Activated CD4-positive, alpha-beta T cell treated with anti-CD3 and anti-CD28 coated beads, Interleukin-2, amount 10 ng/mL, durations not matched to agents 7 days and 5 days (primary cell): ENCODE measurements at regions not wholly inside any gene's neighbourhood (a gene's known extent, or its start where the extent isn't known, plus 50 kb on each side); places are given as distances from the start of the nearest gene placed in this dataset.
"Not testable (repeated sequence)": the region's sequence is repeated elsewhere in the genome, so short reads cannot be mapped to it uniquely, and the experiment has no call there.

ENCODE experiments used
- CTCF ChIA-PET: fragments of 350-600 bp; sonication (Branson Sonifier 250); formaldehyde crosslinking; loops from one replicate; lab custom pipeline; 2021; ENCODE audit warnings: antibody characterized with exemption; lab: Charles Lee
- POLR2A ChIA-PET: fragments of 350-600 bp; sonication (Branson Sonifier 250); formaldehyde crosslinking; loops from one replicate; lab custom pipeline; 2021; ENCODE audit warnings: antibody characterized with exemption; lab: Charles Lee
- DNase-seq: peaks from one replicate; pipeline ENCODE4 v3.0.0-alpha.2; 2020
- H3K27ac Mint-ChIP-seq: one replicate; pipeline ENCODE4 v1.8.0; 2021; ENCODE audit warnings: mild to moderate bottlenecking, moderate library complexity, mixed read lengths
- H3K27me3 Mint-ChIP-seq: one replicate; pipeline ENCODE4 v1.8.0; 2021; ENCODE audit warnings: mixed read lengths
- H3K36me3 Mint-ChIP-seq: one replicate; pipeline ENCODE4 v1.8.0; 2021; ENCODE audit warnings: low read depth, mixed read lengths
- H3K4me1 Mint-ChIP-seq: one replicate; pipeline ENCODE4 v1.8.0; 2021; ENCODE audit warnings: mixed read lengths
- H3K4me3 Mint-ChIP-seq: one replicate; pipeline ENCODE4 v1.8.0; 2021; ENCODE audit warnings: mild to moderate bottlenecking, moderate library complexity, mixed read lengths
- H3K9me3 Mint-ChIP-seq: one replicate; pipeline ENCODE4 v1.8.0; 2021; ENCODE audit warnings: mixed read lengths

- Mint-ChIP-seq H3K27me3 (no peaks in the 10 kb centered on the region), H3K9me3 (no peaks in the 10 kb centered on the region), H3K4me3 (no peak overlapping the region), H3K36me3 (no peaks in the 10 kb centered on the region), H3K4me1 (no peaks in the 10 kb centered on the region), H3K27ac (no peak overlapping the region)
- ChIA-PET CTCF (no interaction called here), POLR2A (no interaction called here)
- no peak for DNase-seq
These were observed 720.5 kb downstream of the MAFB start for GRCh38 chr20:39968495-39968894.

- no peak for DNase-seq
- H3K4me3 Mint-ChIP-seq: no peak overlapping the region
- no peaks in the 10 kb centered on the region for H3K9me3 Mint-ChIP-seq
- ChIA-PET POLR2A (no interaction called here), CTCF (no interaction called here)
- no peaks in the 10 kb centered on the region for H3K36me3 Mint-ChIP-seq
- H3K27me3 Mint-ChIP-seq: no peaks in the 10 kb centered on the region
- no peaks in the 10 kb centered on the region for H3K4me1 Mint-ChIP-seq
- no peak overlapping the region for H3K27ac Mint-ChIP-seq
These were observed 721.2 kb downstream of the MAFB start for GRCh38 chr20:39967806-39968205.

- no peak for DNase-seq
- Mint-ChIP-seq H3K27me3 (no peaks in the 10 kb centered on the region), H3K4me3 (no peak overlapping the region), H3K27ac (no peak overlapping the region), H3K36me3 (no peaks in the 10 kb centered on the region), H3K9me3 (no peaks in the 10 kb centered on the region), H3K4me1 (no peaks in the 10 kb centered on the region)
- ChIA-PET POLR2A (no interaction called here), CTCF (interaction anchor here (0.6 kb wide), 1 partner anchor 199 kb away, joined by 3 read pairs; no protein-coding TSS in a partner anchor)
These were observed 727.3 kb downstream of the MAFB start for GRCh38 chr20:39961637-39962244.

GRCh38 chr20:39960522-39961428 is 728.3 kb downstream of the MAFB start:
- Mint-ChIP-seq H3K4me1 (no peaks in the 10 kb centered on the region), H3K27me3 (no peaks in the 10 kb centered on the region), H3K9me3 (no peaks in the 10 kb centered on the region), H3K36me3 (no peaks in the 10 kb centered on the region), H3K4me3 (no peak overlapping the region), H3K27ac (no peak overlapping the region)
- ChIA-PET POLR2A (no interaction called here), CTCF (no interaction called here)
- no peak for DNase-seq

GRCh38 chr20:39957911-39958310 is 731.1 kb downstream of the MAFB start:
- H3K4me3 Mint-ChIP-seq, CTCF ChIA-PET, DNase-seq, H3K36me3 Mint-ChIP-seq, H3K9me3 Mint-ChIP-seq, POLR2A ChIA-PET, H3K27ac Mint-ChIP-seq, H3K27me3 Mint-ChIP-seq, H3K4me1 Mint-ChIP-seq: not testable (repeated sequence)

- no peak for DNase-seq
- CTCF ChIA-PET: no interaction called here
- no peaks in the 10 kb centered on the region for H3K9me3 Mint-ChIP-seq
- no peaks in the 10 kb centered on the region for H3K36me3 Mint-ChIP-seq
- no peaks in the 10 kb centered on the region for H3K4me1 Mint-ChIP-seq
- H3K27me3 Mint-ChIP-seq: no peaks in the 10 kb centered on the region
- no peak overlapping the region for H3K4me3 Mint-ChIP-seq
- H3K27ac Mint-ChIP-seq: no peak overlapping the region
- POLR2A ChIA-PET: no interaction called here
These were observed 734.4 kb downstream of the MAFB start for GRCh38 chr20:39954621-39955020.

- DNase-seq: no peak
- no peaks in the 10 kb centered on the region for H3K36me3 Mint-ChIP-seq
- H3K27ac Mint-ChIP-seq: no peak overlapping the region
- no peaks in the 10 kb centered on the region for H3K27me3 Mint-ChIP-seq
- ChIA-PET POLR2A (no interaction called here), CTCF (no interaction called here)
- no peak overlapping the region for H3K4me3 Mint-ChIP-seq
- H3K9me3 Mint-ChIP-seq: no peaks in the 10 kb centered on the region
- H3K4me1 Mint-ChIP-seq: no peaks in the 10 kb centered on the region
These were observed 742.1 kb downstream of the MAFB start for GRCh38 chr20:39946931-39947330.

- no peaks in the 10 kb centered on the region for H3K9me3 Mint-ChIP-seq
- H3K27me3 Mint-ChIP-seq: no peaks in the 10 kb centered on the region
- H3K4me3 Mint-ChIP-seq: no peak overlapping the region
- DNase-seq: no peak
- ChIA-PET POLR2A (no interaction called here), CTCF (no interaction called here)
- no peak overlapping the region for H3K27ac Mint-ChIP-seq
- H3K36me3 Mint-ChIP-seq: no peaks in the 10 kb centered on the region
- H3K4me1 Mint-ChIP-seq: no peaks in the 10 kb centered on the region
These were observed 742.8 kb downstream of the MAFB start for GRCh38 chr20:39946053-39946810.

- Mint-ChIP-seq H3K36me3 (no peaks in the 10 kb centered on the region), H3K27ac (no peak overlapping the region), H3K27me3 (no peaks in the 10 kb centered on the region), H3K9me3 (no peaks in the 10 kb centered on the region), H3K4me3 (no peak overlapping the region), H3K4me1 (no peaks in the 10 kb centered on the region)
- DNase-seq: no peak
- ChIA-PET POLR2A (no interaction called here), CTCF (no interaction called here)
These were observed 744.2 kb downstream of the MAFB start for GRCh38 chr20:39944861-39945260.

GRCh38 chr20:39943336-39943735 is 745.7 kb downstream of the MAFB start:
- Mint-ChIP-seq H3K36me3 (no peaks in the 10 kb centered on the region), H3K4me1 (no peaks in the 10 kb centered on the region), H3K4me3 (no peak overlapping the region), H3K27ac (no peak overlapping the region), H3K27me3 (no peaks in the 10 kb centered on the region), H3K9me3 (no peaks in the 10 kb centered on the region)
- POLR2A ChIA-PET: no interaction called here
- DNase-seq: no peak
- CTCF ChIA-PET: no interaction called here

GRCh38 chr20:39941245-39941644 is 747.8 kb downstream of the MAFB start:
- POLR2A ChIA-PET: no interaction called here
- H3K27me3 Mint-ChIP-seq: no peaks in the 10 kb centered on the region

GRCh38 chr20:39939241-39939865 is 749.7 kb downstream of the MAFB start:
- H3K4me3 Mint-ChIP-seq: no peak overlapping the region
- H3K27ac Mint-ChIP-seq: no peak overlapping the region
- no peaks in the 10 kb centered on the region for H3K9me3 Mint-ChIP-seq
- ChIA-PET POLR2A (no interaction called here), CTCF (no interaction called here)
- H3K27me3 Mint-ChIP-seq: no peaks in the 10 kb centered on the region
- no peaks in the 10 kb centered on the region for H3K4me1 Mint-ChIP-seq
- no peak for DNase-seq
- H3K36me3 Mint-ChIP-seq: no peaks in the 10 kb centered on the region

More at GRCh38 chr20:39941245-39941644, 747.8 kb downstream of the MAFB start:
- H3K27ac Mint-ChIP-seq: no peak overlapping the region
- H3K9me3 Mint-ChIP-seq: no peaks in the 10 kb centered on the region
- no peaks in the 10 kb centered on the region for H3K36me3 Mint-ChIP-seq
- CTCF ChIA-PET: no interaction called here
- DNase-seq: no peak
- no peak overlapping the region for H3K4me3 Mint-ChIP-seq
- H3K4me1 Mint-ChIP-seq: no peaks in the 10 kb centered on the region

- H3K4me1 Mint-ChIP-seq: no peaks in the 10 kb centered on the region
- no peak overlapping the region for H3K27ac Mint-ChIP-seq
- H3K9me3 Mint-ChIP-seq: no peaks in the 10 kb centered on the region
- CTCF ChIA-PET: no interaction called here
- POLR2A ChIA-PET: no interaction called here
- no peaks in the 10 kb centered on the region for H3K36me3 Mint-ChIP-seq
- DNase-seq: no peak
- H3K4me3 Mint-ChIP-seq: no peak overlapping the region
- H3K27me3 Mint-ChIP-seq: no peaks in the 10 kb centered on the region
These were observed 752.6 kb downstream of the MAFB start for GRCh38 chr20:39936401-39936800.
